ENCODE measurements at regions not wholly inside any gene's neighbourhood (a gene's known extent, or its start where the extent isn't known, plus 50 kb on each side); places are given as distances from the start of the nearest gene placed in this dataset.

GRCh38 chr17:13176436-13176835 is 158.6 kb upstream of the ELAC2 start:
- Histone ChIP-seq H3K9me3 (ENCODE audit: control insufficient read depth, insufficient read depth, low read depth, low read length) (peaks cover 27% of the 10 kb centered on the region), H3K4me1 (ENCODE audit: control insufficient read depth, insufficient read depth, low read length) (no peaks in the 10 kb centered on the region), H3K9ac (ENCODE audit: low read length) (no peak overlapping the region), H3K4me3 (ENCODE audit: low read depth, low read length) (no peak overlapping the region), H3K27ac (ENCODE audit: low read depth, low read length) (no peak overlapping the region), H3K36me3 (ENCODE audit: control insufficient read depth, insufficient read depth, low read length) (no peaks in the 10 kb centered on the region), H3K27me3 (ENCODE audit: control insufficient read depth, insufficient read depth, low read length) (no peaks in the 10 kb centered on the region)

- no peak overlapping the region for H3K4me3 ChIP-seq (ENCODE audit: low read depth, low read length)
- no peak overlapping the region for H3K9ac ChIP-seq (ENCODE audit: low read length)
- H3K27ac ChIP-seq (ENCODE audit: low read depth, low read length) = no peak overlapping the region
- no peaks in the 10 kb centered on the region for H3K27me3 ChIP-seq (ENCODE audit: control insufficient read depth, insufficient read depth, low read length)
- H3K9me3 ChIP-seq (ENCODE audit: control insufficient read depth, insufficient read depth, low read depth, low read length) = peaks cover 37% of the 10 kb centered on the region
- no peaks in the 10 kb centered on the region for H3K4me1 ChIP-seq (ENCODE audit: control insufficient read depth, insufficient read depth, low read length)
- no peaks in the 10 kb centered on the region for H3K36me3 ChIP-seq (ENCODE audit: control insufficient read depth, insufficient read depth, low read length)
Measured at GRCh38 chr17:13171790-13172189, 154.0 kb upstream of the ELAC2 start.

- Histone ChIP-seq H3K27me3 (ENCODE audit: control insufficient read depth, insufficient read depth, low read length) (no peaks in the 10 kb centered on the region), H3K9me3 (ENCODE audit: control insufficient read depth, insufficient read depth, low read depth, low read length) (no peaks in the 10 kb centered on the region), H3K4me3 (ENCODE audit: low read depth, low read length) (no peak overlapping the region), H3K27ac (ENCODE audit: low read depth, low read length) (no peak overlapping the region), H3K9ac (ENCODE audit: low read length) (no peak overlapping the region), H3K36me3 (ENCODE audit: control insufficient read depth, insufficient read depth, low read length) (no peaks in the 10 kb centered on the region), H3K4me1 (ENCODE audit: control insufficient read depth, insufficient read depth, low read length) (no peaks in the 10 kb centered on the region)
Measured at GRCh38 chr17:13162361-13162760, 144.5 kb upstream of the ELAC2 start.

DNA sequence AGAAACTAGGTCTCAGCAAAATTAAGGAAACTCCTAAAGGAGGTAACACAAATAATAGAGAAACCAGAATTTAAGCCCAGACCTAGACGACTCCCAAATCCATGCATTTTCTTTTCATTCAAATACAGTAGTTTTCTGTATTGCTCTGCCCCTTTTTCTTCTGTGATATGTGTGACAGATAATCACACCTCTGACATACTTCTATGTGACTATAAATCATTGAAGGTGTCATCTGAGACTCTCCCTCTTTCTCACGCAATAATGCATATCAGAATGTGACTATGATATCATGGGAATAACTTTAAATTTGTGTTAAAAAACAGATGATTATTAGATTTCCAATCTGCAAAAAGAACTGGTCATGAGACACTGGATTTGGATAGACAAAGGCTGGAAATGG is 143.0 kb upstream of the ELAC2 start:
- Histone ChIP-seq H3K4me1 (ENCODE audit: control insufficient read depth, insufficient read depth, low read length) (no peaks in the 10 kb centered on the region), H3K9ac (ENCODE audit: low read length) (no peak overlapping the region), H3K27ac (ENCODE audit: low read depth, low read length) (no peak overlapping the region), H3K4me3 (ENCODE audit: low read depth, low read length) (no peak overlapping the region), H3K36me3 (ENCODE audit: control insufficient read depth, insufficient read depth, low read length) (no peaks in the 10 kb centered on the region), H3K9me3 (ENCODE audit: control insufficient read depth, insufficient read depth, low read depth, low read length) (no peaks in the 10 kb centered on the region), H3K27me3 (ENCODE audit: control insufficient read depth, insufficient read depth, low read length) (no peaks in the 10 kb centered on the region)

DNA sequence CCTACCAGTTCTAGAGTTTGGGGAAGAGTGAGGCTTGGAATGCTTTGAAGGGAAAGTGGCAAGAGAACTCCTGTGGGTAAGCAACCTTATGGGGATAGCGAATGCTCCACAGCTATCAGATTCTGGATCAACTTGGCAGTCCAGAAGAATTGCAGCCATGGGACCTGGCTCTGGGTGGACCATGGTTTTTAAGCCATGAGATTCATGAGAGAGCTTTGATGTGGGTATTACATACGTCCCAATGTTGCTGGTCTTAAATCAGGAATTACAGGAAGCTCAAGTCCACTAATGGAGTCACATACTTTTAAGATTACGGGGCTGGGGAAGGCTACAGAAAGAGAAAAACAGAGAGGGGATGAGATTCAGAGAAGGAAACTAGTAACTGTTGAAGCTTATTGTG is 142.5 kb upstream of the ELAC2 start:
- no peaks in the 10 kb centered on the region for H3K4me1 ChIP-seq (ENCODE audit: control insufficient read depth, insufficient read depth, low read length)
- H3K4me3 ChIP-seq (ENCODE audit: low read depth, low read length) = no peak overlapping the region
- no peak overlapping the region for H3K27ac ChIP-seq (ENCODE audit: low read depth, low read length)
- no peaks in the 10 kb centered on the region for H3K27me3 ChIP-seq (ENCODE audit: control insufficient read depth, insufficient read depth, low read length)
- no peaks in the 10 kb centered on the region for H3K9me3 ChIP-seq (ENCODE audit: control insufficient read depth, insufficient read depth, low read depth, low read length)
- H3K9ac ChIP-seq (ENCODE audit: low read length) = no peak overlapping the region
- H3K36me3 ChIP-seq (ENCODE audit: control insufficient read depth, insufficient read depth, low read length) = no peaks in the 10 kb centered on the region

DNA sequence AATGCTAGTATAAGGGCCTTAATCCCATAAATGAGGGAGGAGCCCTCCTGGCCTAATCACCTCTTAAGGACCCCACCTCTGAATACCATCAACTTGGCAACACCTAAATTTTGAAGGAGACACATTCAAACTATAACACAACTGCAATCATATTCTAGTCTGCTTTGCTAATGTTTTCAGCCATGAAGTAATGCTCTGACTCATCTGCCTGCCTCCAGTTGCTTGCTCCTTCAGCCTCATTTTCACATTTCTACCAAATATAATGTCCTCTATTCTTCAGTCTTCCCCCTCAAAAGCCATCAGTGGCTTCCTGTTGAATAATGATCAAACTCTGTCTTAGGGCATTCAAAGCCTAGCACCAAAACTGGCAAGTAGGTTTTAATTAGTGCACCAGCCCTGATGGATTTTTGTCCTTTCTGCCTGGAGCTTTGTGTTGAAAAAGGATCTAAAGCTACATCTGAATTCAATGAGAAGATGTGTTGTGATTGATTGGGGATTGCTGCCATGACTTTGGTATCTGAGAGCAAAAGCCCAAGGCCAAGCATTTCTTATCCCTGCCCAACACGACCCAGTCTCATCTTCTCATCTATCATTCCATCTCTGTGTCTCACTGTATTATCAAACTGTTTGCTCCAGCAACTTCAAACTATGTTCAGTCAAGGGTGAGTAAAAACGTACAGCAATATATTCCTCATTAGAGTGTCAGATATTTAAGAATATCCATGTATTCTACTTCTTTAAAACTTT is 140.8 kb upstream of the ELAC2 start:
- H3K9ac ChIP-seq (ENCODE audit: low read length) = no peak overlapping the region
- H3K27ac ChIP-seq (ENCODE audit: low read depth, low read length) = no peak overlapping the region

DNA sequence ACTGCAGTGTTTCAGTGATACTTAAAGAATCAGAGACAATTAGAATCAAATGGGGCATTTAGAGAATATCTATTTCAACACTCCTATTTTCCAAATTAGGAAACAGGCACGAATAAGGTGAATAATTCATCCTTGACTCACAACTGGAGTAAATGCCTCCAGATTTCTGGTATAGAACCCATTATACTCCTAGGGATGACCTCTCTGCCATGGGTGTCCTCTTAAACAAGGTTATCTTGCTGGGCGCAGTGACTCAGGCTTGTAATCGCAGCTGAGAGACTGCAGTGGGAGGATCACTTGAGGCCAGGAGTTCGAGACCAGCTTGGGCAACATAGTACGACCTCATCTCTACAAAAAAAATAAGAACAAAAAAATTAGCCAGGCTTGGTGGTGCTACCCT is 139.8 kb upstream of the ELAC2 start:
- no peak overlapping the region for H3K27ac ChIP-seq (ENCODE audit: low read depth, low read length)
- no peaks in the 10 kb centered on the region for H3K36me3 ChIP-seq (ENCODE audit: control insufficient read depth, insufficient read depth, low read length)
- 0 out of 2 replicates have a peak, but pooled peaks cover 6% of the 10 kb centered on the region for H3K9me3 ChIP-seq (ENCODE audit: control insufficient read depth, insufficient read depth, low read depth, low read length)
- H3K9ac ChIP-seq (ENCODE audit: low read length) = no peak overlapping the region
- no peaks in the 10 kb centered on the region for H3K4me1 ChIP-seq (ENCODE audit: control insufficient read depth, insufficient read depth, low read length)
- H3K27me3 ChIP-seq (ENCODE audit: control insufficient read depth, insufficient read depth, low read length) = no peaks in the 10 kb centered on the region
- no peak overlapping the region for H3K4me3 ChIP-seq (ENCODE audit: low read depth, low read length)

More for the DNA sequence above, 140.8 kb upstream of the ELAC2 start:
- H3K4me1 ChIP-seq (ENCODE audit: control insufficient read depth, insufficient read depth, low read length) = no peaks in the 10 kb centered on the region
- no peaks in the 10 kb centered on the region for H3K27me3 ChIP-seq (ENCODE audit: control insufficient read depth, insufficient read depth, low read length)
- H3K4me3 ChIP-seq (ENCODE audit: low read depth, low read length) = no peak overlapping the region
- H3K36me3 ChIP-seq (ENCODE audit: control insufficient read depth, insufficient read depth, low read length) = no peaks in the 10 kb centered on the region
- H3K9me3 ChIP-seq (ENCODE audit: control insufficient read depth, insufficient read depth, low read depth, low read length) = no peaks in the 10 kb centered on the region

DNA sequence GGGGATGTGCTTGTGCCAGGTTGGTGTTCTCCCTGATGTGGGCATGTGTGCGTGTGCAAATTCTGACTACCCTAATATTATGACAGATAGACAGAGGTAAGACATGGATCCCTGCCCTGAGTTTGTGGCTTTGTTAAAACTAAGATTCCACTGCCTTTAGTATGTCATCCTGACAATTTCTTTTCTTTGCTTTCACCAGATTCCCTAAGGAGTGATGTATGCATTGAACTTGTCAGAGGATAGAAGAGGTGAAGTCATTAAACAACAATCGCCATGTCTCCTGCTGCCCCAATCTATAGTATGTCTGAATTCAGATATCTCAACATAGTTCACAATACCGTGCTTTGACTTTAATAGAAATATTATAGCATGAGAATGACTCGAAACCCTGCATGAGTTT is 137.1 kb upstream of the ELAC2 start:
- Histone ChIP-seq H3K4me1 (ENCODE audit: control insufficient read depth, insufficient read depth, low read length) (no peaks in the 10 kb centered on the region), H3K4me3 (ENCODE audit: low read depth, low read length) (no peak overlapping the region), H3K27ac (ENCODE audit: low read depth, low read length) (no peak overlapping the region), H3K36me3 (ENCODE audit: control insufficient read depth, insufficient read depth, low read length) (no peaks in the 10 kb centered on the region), H3K9me3 (ENCODE audit: control insufficient read depth, insufficient read depth, low read depth, low read length) (0 out of 2 replicates have a peak, but pooled peaks cover 6% of the 10 kb centered on the region), H3K27me3 (ENCODE audit: control insufficient read depth, insufficient read depth, low read length) (no peaks in the 10 kb centered on the region), H3K9ac (ENCODE audit: low read length) (no peak overlapping the region)

GRCh38 chr17:13154398-13154797 is 136.6 kb upstream of the ELAC2 start:
- no peak overlapping the region for H3K9ac ChIP-seq (ENCODE audit: low read length)
- H3K27me3 ChIP-seq (ENCODE audit: control insufficient read depth, insufficient read depth, low read length) = no peaks in the 10 kb centered on the region
- 0 out of 2 replicates have a peak, but pooled peaks cover 6% of the 10 kb centered on the region for H3K9me3 ChIP-seq (ENCODE audit: control insufficient read depth, insufficient read depth, low read depth, low read length)
- no peaks in the 10 kb centered on the region for H3K4me1 ChIP-seq (ENCODE audit: control insufficient read depth, insufficient read depth, low read length)
- H3K4me3 ChIP-seq (ENCODE audit: low read depth, low read length) = no peak overlapping the region
- no peaks in the 10 kb centered on the region for H3K36me3 ChIP-seq (ENCODE audit: control insufficient read depth, insufficient read depth, low read length)
- H3K27ac ChIP-seq (ENCODE audit: low read depth, low read length) = no peak overlapping the region

DNA sequence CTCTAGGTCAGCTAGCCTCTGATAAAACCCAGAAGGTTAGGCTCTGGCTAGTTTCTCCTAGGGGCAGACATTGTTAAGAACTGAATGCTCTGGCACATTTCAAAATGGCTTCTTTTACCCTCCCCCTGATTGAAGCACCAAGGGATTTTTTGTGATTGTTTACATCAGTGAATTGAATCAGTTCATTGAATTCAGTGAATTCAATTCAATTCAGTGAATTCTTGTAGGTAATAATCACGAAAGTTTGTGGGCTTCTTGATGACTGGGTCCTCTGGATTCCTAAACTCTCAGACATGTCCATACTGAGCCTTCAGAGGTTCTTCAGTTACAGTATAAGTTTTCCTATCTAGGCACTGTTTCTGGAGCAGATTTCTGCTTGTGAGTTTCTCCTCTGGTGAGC is 135.2 kb upstream of the ELAC2 start:
- 0 out of 2 replicates have a peak, but pooled peaks cover 6% of the 10 kb centered on the region for H3K9me3 ChIP-seq (ENCODE audit: control insufficient read depth, insufficient read depth, low read depth, low read length)
- H3K4me3 ChIP-seq (ENCODE audit: low read depth, low read length) = no peak overlapping the region
- no peak overlapping the region for H3K27ac ChIP-seq (ENCODE audit: low read depth, low read length)
- no peak overlapping the region for H3K9ac ChIP-seq (ENCODE audit: low read length)
- H3K36me3 ChIP-seq (ENCODE audit: control insufficient read depth, insufficient read depth, low read length) = no peaks in the 10 kb centered on the region
- H3K27me3 ChIP-seq (ENCODE audit: control insufficient read depth, insufficient read depth, low read length) = no peaks in the 10 kb centered on the region
- H3K4me1 ChIP-seq (ENCODE audit: control insufficient read depth, insufficient read depth, low read length) = no peaks in the 10 kb centered on the region

DNA sequence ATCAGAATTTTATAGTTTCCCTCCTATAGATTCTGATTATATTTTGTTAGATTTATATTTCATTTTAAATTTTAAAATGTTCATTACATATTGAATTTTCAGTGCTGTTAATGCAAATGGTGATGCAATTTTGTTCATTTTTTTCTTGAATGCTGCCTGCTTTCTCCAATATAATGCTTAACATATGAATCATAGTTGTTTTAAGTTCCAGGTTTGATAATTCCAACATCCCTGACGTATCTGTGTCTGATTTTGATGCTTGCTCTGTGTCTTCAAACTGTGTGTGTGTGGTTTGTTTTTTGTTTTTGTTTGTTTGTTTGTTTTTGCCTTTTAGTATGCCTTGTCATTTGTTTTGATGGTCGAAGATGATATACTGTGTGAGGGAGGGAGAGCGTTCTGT is 134.7 kb upstream of the ELAC2 start:
- Histone ChIP-seq H3K36me3 (ENCODE audit: control insufficient read depth, insufficient read depth, low read length) (no peaks in the 10 kb centered on the region), H3K27me3 (ENCODE audit: control insufficient read depth, insufficient read depth, low read length) (no peaks in the 10 kb centered on the region), H3K4me1 (ENCODE audit: control insufficient read depth, insufficient read depth, low read length) (no peaks in the 10 kb centered on the region), H3K4me3 (ENCODE audit: low read depth, low read length) (no peak overlapping the region), H3K27ac (ENCODE audit: low read depth, low read length) (no peak overlapping the region), H3K9me3 (ENCODE audit: control insufficient read depth, insufficient read depth, low read depth, low read length) (0 out of 2 replicates have a peak, but pooled peaks cover 6% of the 10 kb centered on the region), H3K9ac (ENCODE audit: low read length) (no peak overlapping the region)

All from HUES6 (cell line).